ENCODE measurements at regions not wholly inside any gene's neighbourhood (a gene's known extent, or its start where the extent isn't known, plus 50 kb on each side); places are given as distances from the start of the nearest gene placed in this dataset.

DNA sequence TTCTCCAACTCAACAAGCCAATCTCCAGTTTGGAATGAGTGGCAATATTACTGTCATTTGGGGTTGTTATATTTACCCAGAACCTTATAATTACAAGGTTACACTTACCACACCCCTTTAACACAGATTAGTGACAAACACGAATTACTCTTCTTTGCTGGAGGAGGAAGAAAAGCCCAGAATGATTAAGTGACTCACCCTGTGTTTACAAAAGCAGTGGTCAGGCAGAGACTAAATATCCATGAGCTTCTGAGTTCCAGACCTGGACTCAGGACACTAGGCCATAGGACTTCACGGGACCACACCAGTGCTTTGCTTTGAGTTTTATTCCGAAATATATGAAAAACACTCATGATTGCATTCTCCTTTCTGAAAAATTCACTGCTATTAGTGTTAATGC is 370.8 kb downstream of the TLE1 start:
- Histone ChIP-seq H3K9me3 (replicated peaks in 1 of 2; ENCODE audit: control insufficient read depth in 2 of 2, insufficient read depth in 1 of 2, low read depth in 1 of 2, low read length in 2 of 2) (peaks cover 0 to 2% of the 10 kb centered on the region in 2 donors), H3K23ac (ENCODE audit: low read depth, low read length, poor library complexity) (no peak overlapping the region), H2AK5ac (ENCODE audit: low read depth, low read length) (no peak overlapping the region), H3K4ac (ENCODE audit: low read length) (no peak overlapping the region), H2BK15ac (ENCODE audit: low read length) (no peak overlapping the region), H3K27ac (replicated peaks; ENCODE audit: low read length) (no peak overlapping the region), H4K91ac (ENCODE audit: low read depth, low read length, poor library complexity) (no peak overlapping the region), H3K4me3 (ENCODE audit: low read length in 2 of 2) (no peak overlapping the region), H3K4me2 (ENCODE audit: insufficient read depth, low read length, poor library complexity, severe bottlenecking) (no peak overlapping the region), H4K8ac (ENCODE audit: low read depth, low read length) (no peak overlapping the region), H3K36me3 (replicated peaks in 1 of 2; ENCODE audit: control insufficient read depth in 2 of 2, insufficient read depth in 2 of 2, low read length in 2 of 2) (no peaks in the 10 kb centered on the region), H2BK5ac (ENCODE audit: low read length) (no peak overlapping the region), H3K9ac (ENCODE audit: low read depth, low read length, poor library complexity) (no peak overlapping the region), H2BK12ac (ENCODE audit: low read length) (no peak overlapping the region), H3K79me1 (ENCODE audit: low read depth, low read length) (peaks cover 2% of the 10 kb centered on the region), H2AFZ (ENCODE audit: low read length) (no peak overlapping the region), H3K14ac (ENCODE audit: low read length) (no peak overlapping the region), H3K4me1 (ENCODE audit: control insufficient read depth in 2 of 2, insufficient read depth in 1 of 2, low read depth in 1 of 2, low read length in 2 of 2) (no peaks in the 10 kb centered on the region), H3K27me3 (ENCODE audit: control insufficient read depth in 3 of 3, insufficient read depth in 3 of 3, low read depth in 1 of 3, low read length in 3 of 3) (no peaks in the 10 kb centered on the region), H3K18ac (ENCODE audit: low read length) (no peak overlapping the region), H2BK120ac (ENCODE audit: low read depth, low read length) (no peak overlapping the region)
- no peak for DNase-seq (ENCODE audit: low spot score)
- WGBS, 2 donors (ENCODE audit: extremely low coverage in 2 of 2, insufficient read length in 2 of 2, insufficient replicate concordance in 1 of 2): no CpG with 5 or more reads among the region's 3 CpGs

DNA sequence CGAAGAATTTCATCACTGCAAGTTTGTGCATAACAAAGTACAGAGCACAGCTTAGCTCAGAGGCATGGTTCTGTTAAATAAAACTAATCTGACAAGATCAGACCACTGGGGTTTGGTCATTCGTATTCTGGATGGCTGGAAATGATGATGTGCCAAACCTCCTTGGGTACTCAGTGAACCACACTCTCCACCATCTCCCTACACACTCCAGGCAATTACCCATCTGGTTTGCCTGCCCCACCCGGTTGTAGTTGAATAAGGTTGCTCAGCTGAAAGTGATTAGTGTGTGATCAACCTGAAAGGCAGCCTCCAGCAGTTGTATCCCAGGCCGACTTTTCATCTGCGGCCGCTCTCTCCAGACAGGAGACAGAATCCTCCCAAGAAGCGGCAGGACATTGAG is 371.4 kb downstream of the TLE1 start:
- no peak for DNase-seq (ENCODE audit: low spot score)

GRCh38 chr9:81317223-81317622 is 372.1 kb downstream of the TLE1 start:
- H4K91ac ChIP-seq (ENCODE audit: low read depth, low read length, poor library complexity): no peak overlapping the region
- no peak overlapping the region for H3K23ac ChIP-seq (ENCODE audit: low read depth, low read length, poor library complexity)
- no peak for DNase-seq (ENCODE audit: low spot score)
- peaks cover 2% of the 10 kb centered on the region for H3K79me1 ChIP-seq (ENCODE audit: low read depth, low read length)
- H2AFZ ChIP-seq (ENCODE audit: low read length): no peak overlapping the region
- no peak overlapping the region for H4K8ac ChIP-seq (ENCODE audit: low read depth, low read length)
- no peak overlapping the region for H2BK5ac ChIP-seq (ENCODE audit: low read length)
- WGBS, 2 donors (ENCODE audit: extremely low coverage in 2 of 2, insufficient read length in 2 of 2, insufficient replicate concordance in 1 of 2): no CpG with 5 or more reads among the region's 1 CpG
- no peak overlapping the region for H3K14ac ChIP-seq (ENCODE audit: low read length)
- H3K9ac ChIP-seq (ENCODE audit: low read depth, low read length, poor library complexity): no peak overlapping the region
- H3K4me3 ChIP-seq (ENCODE audit: low read length in 2 of 2): no peak overlapping the region
- H3K36me3 ChIP-seq (replicated peaks in 1 of 2; ENCODE audit: control insufficient read depth in 2 of 2, insufficient read depth in 2 of 2, low read length in 2 of 2): no peaks in the 10 kb centered on the region
- no peak overlapping the region for H2BK120ac ChIP-seq (ENCODE audit: low read depth, low read length)
- no peak overlapping the region for H2BK15ac ChIP-seq (ENCODE audit: low read length)
- H2AK5ac ChIP-seq (ENCODE audit: low read depth, low read length): no peak overlapping the region
- peaks cover 0 to 2% of the 10 kb centered on the region in 2 donors for H3K9me3 ChIP-seq (replicated peaks in 1 of 2; ENCODE audit: control insufficient read depth in 2 of 2, insufficient read depth in 1 of 2, low read depth in 1 of 2, low read length in 2 of 2)
- H3K4ac ChIP-seq (ENCODE audit: low read length): no peak overlapping the region
- no peaks in the 10 kb centered on the region for H3K27me3 ChIP-seq (ENCODE audit: control insufficient read depth in 3 of 3, insufficient read depth in 3 of 3, low read depth in 1 of 3, low read length in 3 of 3)
- H3K27ac ChIP-seq (replicated peaks; ENCODE audit: low read length): no peak overlapping the region
- H3K18ac ChIP-seq (ENCODE audit: low read length): no peak overlapping the region
- H2BK12ac ChIP-seq (ENCODE audit: low read length): no peak overlapping the region
- no peak overlapping the region for H3K4me2 ChIP-seq (ENCODE audit: insufficient read depth, low read length, poor library complexity, severe bottlenecking)
- no peaks in the 10 kb centered on the region for H3K4me1 ChIP-seq (ENCODE audit: control insufficient read depth in 2 of 2, insufficient read depth in 1 of 2, low read depth in 1 of 2, low read length in 2 of 2)

More for the DNA sequence above, 371.4 kb downstream of the TLE1 start:
- Histone ChIP-seq H3K18ac (ENCODE audit: low read length) (no peak overlapping the region), H3K4me2 (ENCODE audit: insufficient read depth, low read length, poor library complexity, severe bottlenecking) (no peak overlapping the region), H3K14ac (ENCODE audit: low read length) (no peak overlapping the region), H3K4me1 (ENCODE audit: control insufficient read depth in 2 of 2, insufficient read depth in 1 of 2, low read depth in 1 of 2, low read length in 2 of 2) (no peaks in the 10 kb centered on the region), H4K91ac (ENCODE audit: low read depth, low read length, poor library complexity) (no peak overlapping the region), H2AFZ (ENCODE audit: low read length) (no peak overlapping the region), H3K27ac (replicated peaks; ENCODE audit: low read length) (no peak overlapping the region), H2BK15ac (ENCODE audit: low read length) (no peak overlapping the region), H3K27me3 (ENCODE audit: control insufficient read depth in 3 of 3, insufficient read depth in 3 of 3, low read depth in 1 of 3, low read length in 3 of 3) (no peaks in the 10 kb centered on the region), H2BK5ac (ENCODE audit: low read length) (no peak overlapping the region), H3K23ac (ENCODE audit: low read depth, low read length, poor library complexity) (no peak overlapping the region), H3K4me3 (ENCODE audit: low read length in 2 of 2) (no peak overlapping the region), H2AK5ac (ENCODE audit: low read depth, low read length) (no peak overlapping the region), H2BK12ac (ENCODE audit: low read length) (no peak overlapping the region), H2BK120ac (ENCODE audit: low read depth, low read length) (no peak overlapping the region), H3K9ac (ENCODE audit: low read depth, low read length, poor library complexity) (no peak overlapping the region), H3K36me3 (replicated peaks in 1 of 2; ENCODE audit: control insufficient read depth in 2 of 2, insufficient read depth in 2 of 2, low read length in 2 of 2) (no peaks in the 10 kb centered on the region), H3K79me1 (ENCODE audit: low read depth, low read length) (peaks cover 2% of the 10 kb centered on the region), H3K9me3 (replicated peaks in 1 of 2; ENCODE audit: control insufficient read depth in 2 of 2, insufficient read depth in 1 of 2, low read depth in 1 of 2, low read length in 2 of 2) (peaks cover 0 to 2% of the 10 kb centered on the region in 2 donors), H3K4ac (ENCODE audit: low read length) (no peak overlapping the region), H4K8ac (ENCODE audit: low read depth, low read length) (no peak overlapping the region)
- WGBS, 2 donors (ENCODE audit: extremely low coverage in 2 of 2, insufficient read length in 2 of 2, insufficient replicate concordance in 1 of 2): no CpG with 5 or more reads among the region's 7 CpGs

GRCh38 chr9:81314490-81314889 is 374.9 kb downstream of the TLE1 start:
- peak overlapping the region; percentile 46 for H2AK5ac ChIP-seq (ENCODE audit: low read depth, low read length)
- DNase-seq (ENCODE audit: low spot score): no peak
- H3K4me2 ChIP-seq (ENCODE audit: insufficient read depth, low read length, poor library complexity, severe bottlenecking): no peak overlapping the region
- H3K79me1 ChIP-seq (ENCODE audit: low read depth, low read length): peaks cover 2% of the 10 kb centered on the region
- no peak overlapping the region for H4K91ac ChIP-seq (ENCODE audit: low read depth, low read length, poor library complexity)
- no peak overlapping the region for H3K4me3 ChIP-seq (ENCODE audit: low read length in 2 of 2)
- no peaks in the 10 kb centered on the region for H3K27me3 ChIP-seq (ENCODE audit: control insufficient read depth in 3 of 3, insufficient read depth in 3 of 3, low read depth in 1 of 3, low read length in 3 of 3)
- H3K36me3 ChIP-seq (replicated peaks in 1 of 2; ENCODE audit: control insufficient read depth in 2 of 2, insufficient read depth in 2 of 2, low read length in 2 of 2): no peaks in the 10 kb centered on the region
- no peak overlapping the region for H2AFZ ChIP-seq (ENCODE audit: low read length)
- H2BK15ac ChIP-seq (ENCODE audit: low read length): no peak overlapping the region
- H3K23ac ChIP-seq (ENCODE audit: low read depth, low read length, poor library complexity): no peak overlapping the region
- no peak overlapping the region for H3K27ac ChIP-seq (replicated peaks; ENCODE audit: low read length)
- no peaks in the 10 kb centered on the region for H3K4me1 ChIP-seq (ENCODE audit: control insufficient read depth in 2 of 2, insufficient read depth in 1 of 2, low read depth in 1 of 2, low read length in 2 of 2)
- H2BK120ac ChIP-seq (ENCODE audit: low read depth, low read length): no peak overlapping the region
- no CpG with 5 or more reads among the region's 3 CpGs for WGBS, 2 donors (ENCODE audit: extremely low coverage in 2 of 2, insufficient read length in 2 of 2, insufficient replicate concordance in 1 of 2)
- no peak overlapping the region for H2BK5ac ChIP-seq (ENCODE audit: low read length)
- no peak overlapping the region for H3K4ac ChIP-seq (ENCODE audit: low read length)
- H3K18ac ChIP-seq (ENCODE audit: low read length): peak overlapping the region; percentile 37
- no peak overlapping the region for H3K9ac ChIP-seq (ENCODE audit: low read depth, low read length, poor library complexity)
- H3K9me3 ChIP-seq (replicated peaks in 1 of 2; ENCODE audit: control insufficient read depth in 2 of 2, insufficient read depth in 1 of 2, low read depth in 1 of 2, low read length in 2 of 2): peaks cover 0 to 2% of the 10 kb centered on the region in 2 donors
- H4K8ac ChIP-seq (ENCODE audit: low read depth, low read length): no peak overlapping the region
- H2BK12ac ChIP-seq (ENCODE audit: low read length): no peak overlapping the region
- H3K14ac ChIP-seq (ENCODE audit: low read length): no peak overlapping the region
